K562 (cell line): ENCODE measurements at regions not wholly inside any gene's neighbourhood (a gene's known extent, or its start where the extent isn't known, plus 50 kb on each side); places are given as distances from the start of the nearest gene placed in this dataset.

Experiments used
- BHLHE40 ChIP-seq: IDR thresholded peaks from 2 replicates; pipeline ENCODE4 v1.6.1; 2011; ENCODE audit warnings: low read length, improper control_type of control experiment
- CBX8 ChIP-seq: fragments of 200-600 bp; sonication (generic); IDR thresholded peaks from 2 replicates; pipeline ENCODE4 v1.6.1; 2012; ENCODE audit warnings: borderline replicate concordance, mixed run types, low read depth, mild to moderate bottlenecking, moderate library complexity, mixed read lengths, low read length, control low read depth, inconsistent platforms; ENCODE audit not compliant: poor library complexity, severe bottlenecking; ENCODE audit errors: extremely low read depth
- CREM ChIP-seq: IDR thresholded peaks from 2 replicates; pipeline ENCODE4 v1.6.1; 2014; ENCODE audit warnings: antibody characterized with exemption, low read depth
- CTCF ChIP-seq, 3 experiments: IDR thresholded peaks in 2 of 3; conservative IDR thresholded peaks in 1 of 3; 2 replicates each; pipeline ENCODE4 v1.5.1; 2011 to 2012; ENCODE audit warnings: low read length in 3 of 3, mild to moderate bottlenecking in 3 of 3, control low read depth in 2 of 3, improper control_type of control experiment in 1 of 3, inconsistent platforms in 1 of 3, low read depth in 1 of 3, mixed read lengths in 1 of 3, moderate library complexity in 1 of 3; ENCODE audit not compliant: insufficient read depth in 2 of 3
- CXXC5 ChIP-seq: fragments of 250-450 bp; sonication (Bioruptor Pico); IDR thresholded peaks from 2 replicates; pipeline ENCODE4 v1.8.0; 2022; ENCODE audit warnings: inconsistent platforms, mild to moderate bottlenecking, moderate library complexity
- DACH1 ChIP-seq: fragments of 450-650 bp; IDR thresholded peaks from 2 replicates; pipeline ENCODE4 v1.6.1; 2018; ENCODE audit not compliant: partially characterized antibody
- GABPA ChIP-seq: fragments of 200-800 bp; sonication (Bioruptor generic); conservative IDR thresholded peaks from 2 replicates; pipeline ENCODE4 v1.6.1; 2016; ENCODE audit warnings: low read depth, missing genetic modification characterization, missing compliant biosample characterization
- MAZ ChIP-seq, 2 experiments: fragments of 450-650 bp in 1 of 2; sonication (generic) in 1 of 2; formaldehyde crosslinking; IDR thresholded peaks in 1 of 2; conservative IDR thresholded peaks in 1 of 2; 2 replicates each; pipeline versions ENCODE4 v1.4.0 to v1.5.0; 2020; ENCODE audit warnings: mild to moderate bottlenecking in 1 of 2, missing genetic modification reagents in 1 of 2
- MNT ChIP-seq, 2 experiments: fragments of 450-650 bp; conservative IDR thresholded peaks; 2 replicates each; pipeline ENCODE4 v1.6.1; 2017; ENCODE audit warnings: mild to moderate bottlenecking in 2 of 2, moderate library complexity in 2 of 2
- PATZ1 ChIP-seq: fragments of 250-450 bp; sonication (Bioruptor Pico); IDR thresholded peaks from 2 replicates; pipeline ENCODE4 v1.5.0; 2020; ENCODE audit warnings: mild to moderate bottlenecking, borderline replicate concordance
- POLR2AphosphoS5 ChIP-seq: IDR thresholded peaks from 2 replicates; pipeline ENCODE4 v1.6.1; 2011; ENCODE audit warnings: mild to moderate bottlenecking, low read depth, low read length, moderate library complexity; ENCODE audit not compliant: control insufficient read depth, insufficient read depth

- TF ChIP-seq MNT (conservative IDR thresholded peaks at IDR 0.05) = peak in 1 of 2 experiments; percentile 50; a peak in 2 of 4 replicates
- peak; percentile 71 to 94 (median 75) for TF ChIP-seq CTCF (IDR thresholded peaks at IDR 0.05 in 2 of 3, conservative IDR thresholded peaks at IDR 0.05 in 1 of 3; ENCODE audit: insufficient read depth in 2 of 3, low read depth in 1 of 3, low read length in 3 of 3)
- peak; percentile 21; the same call in 1 of the 2 replicates for TF ChIP-seq CXXC5 (CRISPR knock-in tag)
- peak; percentile 43; the same call in 1 of the 2 replicates for TF ChIP-seq BHLHE40
- no peak for TF ChIP-seq PATZ1
- peak in 1 of 2 experiments; percentile 61; a peak in 2 of 4 replicates for TF ChIP-seq MAZ (CRISPR knock-in tag; conservative IDR thresholded peaks at IDR 0.05 in 1 of 2, IDR thresholded peaks at IDR 0.05 in 1 of 2)
- TF ChIP-seq GABPA = peak; percentile 81
- no peak for TF ChIP-seq POLR2AphosphoS5
- TF ChIP-seq CBX8 = no peak
- no peak for TF ChIP-seq DACH1
- peak; percentile 47; the same call in 1 of the 2 replicates for TF ChIP-seq CREM
Observed at GRCh38 chr10:63887023-63887589, 365.9 kb downstream of the REEP3 start (continued).
